Natural killer cell (primary cell): ENCODE measurements at regions not wholly inside any gene's neighbourhood (a gene's known extent, or its start where the extent isn't known, plus 50 kb on each side); places are given as distances from the start of the nearest gene placed in this dataset.

Experiments
- ATAC-seq, 3 donors: fragments of 150-1000 bp in 2 of 3; fragments of 200-7000 bp in 1 of 3; cut with Tn5 transposase; 1 replicate in 1 of 3; 2 replicates in 2 of 3; pipeline ENCODE4 v1.10.0; 2021; ENCODE audit warnings: mild to moderate bottlenecking in 2 of 3, moderate library complexity in 2 of 3
- DNase-seq, 2 donors: peaks; one replicate each; pipeline versions ENCODE4 v3.0.0 to v3.0.0-alpha.2; 2013 to 2021; ENCODE audit warnings: mixed read lengths in 1 of 2
- H3K27ac ChIP-seq: one replicate; pipeline ENCODE4 v1.5.1; 2013; ENCODE audit warnings: mild to moderate bottlenecking, low read length
- H3K27me3 ChIP-seq: one replicate; pipeline ENCODE4 v1.6.1; 2013; ENCODE audit warnings: low read length; ENCODE audit not compliant: control insufficient read depth, insufficient read depth
- H3K36me3 ChIP-seq: one replicate; pipeline ENCODE4 v1.6.1; 2013; ENCODE audit warnings: low read length; ENCODE audit not compliant: control insufficient read depth, insufficient read depth
- H3K4me1 ChIP-seq: one replicate; pipeline ENCODE4 v1.6.1; 2013; ENCODE audit warnings: low read length; ENCODE audit not compliant: control insufficient read depth, insufficient read depth
- H3K4me3 ChIP-seq: one replicate; pipeline ENCODE4 v1.5.1; 2013; ENCODE audit warnings: low read length
- H3K9me3 ChIP-seq: one replicate; pipeline ENCODE4 v1.6.1; 2013; ENCODE audit warnings: low read length; ENCODE audit not compliant: control insufficient read depth, insufficient read depth
- H3K27ac Mint-ChIP-seq, 2 donors: one replicate each; pipeline ENCODE4 v1.8.0; 2022; ENCODE audit warnings: mild to moderate bottlenecking in 2 of 2, mixed read lengths in 2 of 2, moderate library complexity in 1 of 2
- H3K27me3 Mint-ChIP-seq, 2 donors: one replicate each; pipeline ENCODE4 v1.8.0; 2022; ENCODE audit warnings: low read depth in 2 of 2, mixed read lengths in 2 of 2
- H3K36me3 Mint-ChIP-seq: one replicate; pipeline ENCODE4 v1.8.0; 2022; ENCODE audit warnings: mixed read lengths
- H3K4me1 Mint-ChIP-seq, 2 donors: one replicate each; pipeline ENCODE4 v1.8.0; 2022; ENCODE audit warnings: mixed read lengths in 2 of 2
- H3K4me3 Mint-ChIP-seq: one replicate; pipeline ENCODE4 v1.8.0; 2022; ENCODE audit warnings: mild to moderate bottlenecking, moderate library complexity, mixed read lengths
- H3K9me3 Mint-ChIP-seq, 2 donors: one replicate each; pipeline ENCODE4 v1.8.0; 2022; ENCODE audit warnings: mixed read lengths in 2 of 2
- WGBS: methylation state at CpG from one replicate; pipeline ENCODE4 v1.1.7; 2013; ENCODE audit warnings: missing lambda C conversion rate; ENCODE audit not compliant: insufficient coverage; 5-methylcytosine and 5-hydroxymethylcytosine counted together
- intact Hi-C: fragments of 100-400 bp; cut with micrococcal nuclease; formaldehyde crosslinking; loops from one replicate; pipeline ENCODE4 v1.14.2; 2022
- TF ChIP-seq, protein P1 (sequence below): fragments of 200-600 bp; IDR thresholded peaks from one replicate; pipeline ENCODE4 v1.8.0; 2022; ENCODE audit warnings: antibody characterized with exemption

DNA sequence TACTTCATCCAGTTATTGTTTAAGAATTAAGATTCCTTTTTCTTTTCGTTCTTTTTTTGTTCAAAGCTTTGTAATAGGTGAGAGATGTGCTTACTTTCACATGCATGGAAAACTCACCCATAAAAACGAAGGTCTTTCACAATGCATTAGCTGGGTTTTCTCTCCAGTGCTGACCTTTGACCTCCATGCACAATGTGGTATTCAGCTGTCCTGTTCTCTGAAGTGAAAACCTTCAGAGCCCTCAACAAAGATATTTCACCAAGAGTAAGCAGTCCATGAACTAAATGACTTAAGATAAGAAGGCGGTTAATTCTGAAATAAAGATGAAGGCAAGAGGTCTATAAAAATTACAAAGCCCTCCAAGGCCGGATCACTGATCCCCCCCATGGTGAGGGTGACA is 77.1 kb upstream of the IPO9 start:
- ATAC-seq (no peak), DNase-seq (no peak)
- no peaks in the 10 kb centered on the region for H3K4me1 Mint-ChIP-seq
- Histone ChIP-seq H3K4me1 (no peaks in the 10 kb centered on the region), H3K27ac (no peak overlapping the region), H3K4me3 (no peak overlapping the region), H3K9me3 (no peaks in the 10 kb centered on the region), H3K27me3 (no peaks in the 10 kb centered on the region), H3K36me3 (no peaks in the 10 kb centered on the region)
- no peak overlapping the region for H3K27ac Mint-ChIP-seq
- peaks cover 17 to 36% of the 10 kb centered on the region in 2 donors for H3K27me3 Mint-ChIP-seq
- intact Hi-C loops: no loop called here
- TF ChIP-seq, protein P1, sequence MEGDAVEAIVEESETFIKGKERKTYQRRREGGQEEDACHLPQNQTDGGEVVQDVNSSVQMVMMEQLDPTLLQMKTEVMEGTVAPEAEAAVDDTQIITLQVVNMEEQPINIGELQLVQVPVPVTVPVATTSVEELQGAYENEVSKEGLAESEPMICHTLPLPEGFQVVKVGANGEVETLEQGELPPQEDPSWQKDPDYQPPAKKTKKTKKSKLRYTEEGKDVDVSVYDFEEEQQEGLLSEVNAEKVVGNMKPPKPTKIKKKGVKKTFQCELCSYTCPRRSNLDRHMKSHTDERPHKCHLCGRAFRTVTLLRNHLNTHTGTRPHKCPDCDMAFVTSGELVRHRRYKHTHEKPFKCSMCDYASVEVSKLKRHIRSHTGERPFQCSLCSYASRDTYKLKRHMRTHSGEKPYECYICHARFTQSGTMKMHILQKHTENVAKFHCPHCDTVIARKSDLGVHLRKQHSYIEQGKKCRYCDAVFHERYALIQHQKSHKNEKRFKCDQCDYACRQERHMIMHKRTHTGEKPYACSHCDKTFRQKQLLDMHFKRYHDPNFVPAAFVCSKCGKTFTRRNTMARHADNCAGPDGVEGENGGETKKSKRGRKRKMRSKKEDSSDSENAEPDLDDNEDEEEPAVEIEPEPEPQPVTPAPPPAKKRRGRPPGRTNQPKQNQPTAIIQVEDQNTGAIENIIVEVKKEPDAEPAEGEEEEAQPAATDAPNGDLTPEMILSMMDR: no peak
- no peak overlapping the region for H3K4me3 Mint-ChIP-seq
- 91% methylated on average over 4 of the region's 4 CpGs for WGBS
- no peaks in the 10 kb centered on the region for H3K9me3 Mint-ChIP-seq
- no peaks in the 10 kb centered on the region for H3K36me3 Mint-ChIP-seq

DNA sequence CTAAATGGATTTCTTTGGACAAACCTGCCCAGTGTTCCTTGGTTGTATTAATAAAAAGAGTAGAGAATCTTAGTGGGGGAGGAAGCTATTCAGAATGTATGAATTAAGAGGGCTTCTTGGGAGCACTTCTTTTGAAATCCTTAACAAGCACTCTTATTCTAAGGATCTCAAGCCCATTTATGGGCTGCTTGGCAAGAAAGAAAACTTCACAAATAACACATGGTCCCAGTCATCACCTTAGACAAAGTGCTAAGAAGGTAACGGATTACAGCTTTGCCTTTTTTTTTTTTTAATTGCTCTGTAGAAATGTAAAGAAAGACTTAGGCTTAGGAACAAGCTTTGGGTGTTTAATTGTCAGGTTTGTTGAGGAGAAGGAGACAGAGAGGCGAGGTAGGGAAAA is 76.6 kb upstream of the IPO9 start:
- no peaks in the 10 kb centered on the region for H3K4me1 ChIP-seq
- H3K4me3 Mint-ChIP-seq: no peak overlapping the region
- H3K27me3 ChIP-seq: no peaks in the 10 kb centered on the region
- H3K27me3 Mint-ChIP-seq: peaks cover 21 to 36% of the 10 kb centered on the region in 2 donors
- no peak overlapping the region for H3K4me3 ChIP-seq
- H3K36me3 Mint-ChIP-seq: no peaks in the 10 kb centered on the region
- intact Hi-C loops: no loop called here
- ATAC-seq: no peak
- no peaks in the 10 kb centered on the region for H3K9me3 Mint-ChIP-seq
- H3K9me3 ChIP-seq: no peaks in the 10 kb centered on the region
- DNase-seq: no peak
- WGBS: 92% methylated on average over 2 of the region's 2 CpGs
- no peak overlapping the region for H3K27ac Mint-ChIP-seq
- no peak overlapping the region for H3K27ac ChIP-seq
- H3K4me1 Mint-ChIP-seq: no peaks in the 10 kb centered on the region
- no peaks in the 10 kb centered on the region for H3K36me3 ChIP-seq
- TF ChIP-seq, protein P1: no peak

DNA sequence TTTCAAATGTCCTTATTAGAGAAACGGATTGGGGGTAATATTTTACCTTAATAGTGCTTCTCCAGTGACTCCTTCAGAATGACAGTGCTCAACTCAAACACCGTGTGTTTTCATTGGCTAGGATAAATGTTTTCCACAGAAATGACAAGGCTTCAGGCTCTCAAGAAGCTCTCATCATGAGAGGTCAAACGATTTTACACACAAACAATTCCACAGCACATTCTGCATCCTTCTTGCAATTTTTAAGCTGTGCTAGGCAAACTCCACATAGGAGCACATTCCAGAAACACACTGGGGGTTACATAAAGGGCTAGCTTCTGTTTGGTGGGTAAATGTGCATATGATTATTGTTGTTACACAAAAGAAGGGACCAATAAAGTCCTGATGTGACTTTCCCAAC is 75.5 kb upstream of the IPO9 start:
- no peak for DNase-seq
- Mint-ChIP-seq H3K36me3 (no peaks in the 10 kb centered on the region), H3K9me3 (no peaks in the 10 kb centered on the region), H3K4me3 (no peak overlapping the region), H3K27me3 (peaks cover 22 to 32% of the 10 kb centered on the region in 2 donors), H3K27ac (no peak overlapping the region), H3K4me1 (no peaks in the 10 kb centered on the region)
- H3K27ac ChIP-seq: no peak overlapping the region
- intact Hi-C loops: no loop called here
- H3K27me3 ChIP-seq: no peaks in the 10 kb centered on the region
- H3K36me3 ChIP-seq: no peaks in the 10 kb centered on the region
- H3K9me3 ChIP-seq: no peaks in the 10 kb centered on the region
- H3K4me3 ChIP-seq: no peak overlapping the region
- no peak for ATAC-seq
- 87% methylated on average over 3 of the region's 3 CpGs for WGBS
- TF ChIP-seq, protein P1: no peak
- no peaks in the 10 kb centered on the region for H3K4me1 ChIP-seq

DNA sequence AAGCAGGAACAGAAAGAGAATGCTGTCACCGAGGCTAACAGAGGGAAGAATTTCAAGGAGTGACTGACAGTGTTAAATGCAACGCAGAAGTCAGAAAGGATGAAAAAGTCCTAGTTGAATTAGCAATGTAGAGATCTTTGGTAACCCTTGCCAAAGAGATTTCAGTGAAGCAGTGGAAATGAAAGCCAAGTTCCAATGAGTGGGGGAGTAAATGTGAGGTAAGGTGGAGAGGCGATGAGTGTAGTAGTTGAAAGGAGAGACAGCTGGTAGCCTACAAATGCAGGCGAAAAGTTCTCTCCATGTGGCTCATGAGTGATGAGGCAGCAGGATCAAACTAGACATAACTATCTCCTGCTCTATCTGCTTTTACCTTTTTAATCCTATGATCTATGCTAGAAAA is 74.6 kb upstream of the IPO9 start:
- Histone ChIP-seq H3K27ac (no peak overlapping the region), H3K27me3 (no peaks in the 10 kb centered on the region), H3K9me3 (no peaks in the 10 kb centered on the region), H3K4me1 (no peaks in the 10 kb centered on the region), H3K36me3 (no peaks in the 10 kb centered on the region), H3K4me3 (no peak overlapping the region)
- H3K27ac Mint-ChIP-seq: no peak overlapping the region
- peaks cover 22 to 28% of the 10 kb centered on the region in 2 donors for H3K27me3 Mint-ChIP-seq
- DNase-seq (no peak), ATAC-seq (no peak)
- TF ChIP-seq, protein P1: no peak
- no peaks in the 10 kb centered on the region for H3K9me3 Mint-ChIP-seq
- no peaks in the 10 kb centered on the region for H3K36me3 Mint-ChIP-seq
- no peaks in the 10 kb centered on the region for H3K4me1 Mint-ChIP-seq
- WGBS: 93% methylated on average over 4 of the region's 4 CpGs
- intact Hi-C loops: no loop called here
- H3K4me3 Mint-ChIP-seq: no peak overlapping the region
